Fibroblast of the conjunctiva (primary cell): ENCODE measurements at regions not wholly inside any gene's neighbourhood (a gene's known extent, or its start where the extent isn't known, plus 50 kb on each side); places are given as distances from the start of the nearest gene placed in this dataset.
"Not testable (repeated sequence)": the region's sequence is repeated elsewhere in the genome, so short reads cannot be mapped to it uniquely, and the experiment has no call there.

Experiments
- DNase-seq: peaks from one replicate; pipeline ENCODE4 v3.0.0-alpha.2; 2010; ENCODE audit warnings: low read depth

GRCh38 chr4:4045823-4046222 is 180.9 kb downstream of the OTOP1 start:
- DNase-seq, result not testable (repeated sequence)

DNA sequence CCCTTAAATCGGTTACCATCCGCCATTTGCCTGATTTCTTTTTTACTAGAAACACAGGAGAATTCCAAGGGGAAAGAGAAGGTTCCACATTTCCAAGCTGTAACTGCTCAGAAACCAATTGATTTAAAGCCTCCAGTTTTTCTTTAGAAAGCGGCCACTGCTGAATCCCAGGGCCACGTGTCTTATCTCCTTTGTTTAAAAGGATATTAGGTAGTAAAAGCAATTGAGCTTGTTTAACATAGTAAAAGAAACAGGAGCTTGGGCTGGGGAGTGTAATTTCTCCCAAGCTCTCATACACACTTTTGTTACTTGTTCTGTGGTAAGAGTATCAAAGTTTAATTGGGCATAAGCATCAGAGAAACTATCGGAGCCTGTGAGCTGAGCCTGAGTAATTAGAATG is 180.0 kb downstream of the OTOP1 start:
- not testable (repeated sequence) for DNase-seq

GRCh38 chr4:4047202-4047601 is 179.5 kb downstream of the OTOP1 start:
- not testable (repeated sequence) for DNase-seq

DNA sequence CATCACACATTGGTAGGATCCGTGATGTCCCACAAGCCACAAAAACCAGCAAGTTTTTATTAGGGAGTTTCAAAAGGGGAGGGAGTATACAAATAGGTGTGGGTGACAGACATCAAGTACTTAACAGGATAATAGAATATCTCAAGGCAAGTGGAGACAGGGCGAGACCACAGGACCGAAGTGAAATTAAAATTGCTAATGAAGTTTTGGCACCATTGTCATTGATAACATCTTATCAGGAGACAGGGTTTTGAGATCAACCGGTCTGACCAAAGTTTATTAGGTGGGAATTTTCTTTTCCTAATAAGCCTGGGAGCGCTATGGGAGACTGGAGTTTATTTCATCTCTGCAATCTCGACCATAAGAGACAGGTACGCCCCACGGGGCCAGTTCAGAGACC is 178.5 kb downstream of the OTOP1 start:
- not testable (repeated sequence) for DNase-seq

DNA sequence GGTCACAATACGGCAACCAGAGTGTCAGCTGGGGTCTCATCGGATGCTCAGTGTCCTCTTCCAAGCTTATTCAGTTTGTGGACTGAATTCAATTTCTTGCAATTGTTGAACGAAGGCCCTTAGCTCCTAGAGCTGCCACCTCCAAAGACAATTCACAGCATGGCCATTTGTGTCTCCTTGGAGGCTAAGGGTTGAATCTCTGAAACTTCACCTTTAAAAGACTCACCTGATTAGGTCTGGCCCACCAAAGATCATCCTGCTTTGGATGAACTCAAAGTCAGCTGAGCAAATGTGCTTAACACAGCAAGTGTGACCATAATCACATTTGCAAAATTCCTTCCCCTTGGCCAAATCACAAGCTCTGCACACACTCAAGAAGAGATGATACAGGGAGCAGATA is 175.9 kb downstream of the OTOP1 start:
- not testable (repeated sequence) for DNase-seq

DNA sequence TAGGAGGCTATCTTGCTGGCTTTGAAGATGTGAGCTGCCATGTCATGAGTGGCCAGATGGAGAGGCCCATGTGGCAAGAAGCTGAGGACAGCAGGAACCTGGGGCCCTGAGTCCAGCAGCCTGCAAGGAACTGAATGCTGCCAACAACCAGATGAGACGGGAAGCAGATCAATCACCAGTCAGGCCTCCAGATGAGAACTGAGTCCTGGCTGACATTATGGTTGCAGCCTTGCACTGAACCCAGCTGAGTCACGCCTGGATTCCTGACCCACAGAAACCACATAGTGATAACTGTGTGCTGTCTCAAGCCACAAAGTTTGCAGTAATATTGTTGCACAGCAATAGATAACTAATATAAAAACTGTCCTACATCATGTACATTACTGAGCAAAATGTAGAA is 173.8 kb downstream of the OTOP1 start:
- DNase-seq, result not testable (repeated sequence)

- DNase-seq, result not testable (repeated sequence)
Measured at GRCh38 chr4:4057226-4057625, 169.5 kb downstream of the OTOP1 start.

DNA sequence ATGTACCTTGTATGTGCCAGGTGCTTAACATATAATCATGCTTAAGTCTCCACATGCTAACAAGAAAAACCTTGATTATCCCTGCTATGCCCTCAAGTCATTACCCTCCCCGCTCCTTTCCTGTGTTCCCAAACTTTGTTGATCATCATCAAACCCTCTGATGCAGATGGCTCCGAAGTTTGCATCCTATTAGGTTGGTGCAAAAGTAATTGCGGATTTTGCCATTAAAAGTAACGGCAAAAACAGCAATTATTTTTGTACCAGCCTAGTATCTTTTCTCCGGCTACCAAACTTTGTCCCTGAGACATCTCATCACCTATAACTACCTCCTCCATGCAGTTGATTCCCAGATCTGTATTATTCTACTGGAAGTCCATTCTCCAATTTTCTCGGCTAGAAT is 142.6 kb downstream of the OTOP1 start:
- DNase-seq, result not testable (repeated sequence)

- not testable (repeated sequence) for DNase-seq
Measured at GRCh38 chr4:4089716-4090419, 136.9 kb downstream of the OTOP1 start.

DNA sequence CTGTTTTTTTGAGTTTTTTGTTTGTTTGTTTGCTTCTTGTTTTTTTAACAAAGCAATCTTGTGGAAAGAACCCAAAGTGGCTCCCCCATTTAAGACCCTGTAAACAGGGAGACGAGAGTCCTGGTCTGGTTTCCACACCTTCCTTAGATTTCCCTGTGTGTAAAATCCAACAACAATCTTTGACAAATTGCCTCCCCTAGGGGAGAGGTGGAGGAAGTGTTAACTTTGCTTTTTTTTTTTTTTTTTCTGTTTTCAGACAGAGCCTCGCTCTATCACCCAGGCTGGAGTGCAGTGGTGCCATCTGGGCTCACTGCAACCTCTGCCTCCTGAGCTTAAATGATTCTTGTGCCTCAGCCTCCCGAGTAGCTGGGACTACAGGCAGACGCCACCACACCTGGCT is 136.0 kb downstream of the OTOP1 start:
- DNase-seq, result not testable (repeated sequence)

GRCh38 chr4:4092159-4092558 is 134.6 kb downstream of the OTOP1 start:
- not testable (repeated sequence) for DNase-seq

DNA sequence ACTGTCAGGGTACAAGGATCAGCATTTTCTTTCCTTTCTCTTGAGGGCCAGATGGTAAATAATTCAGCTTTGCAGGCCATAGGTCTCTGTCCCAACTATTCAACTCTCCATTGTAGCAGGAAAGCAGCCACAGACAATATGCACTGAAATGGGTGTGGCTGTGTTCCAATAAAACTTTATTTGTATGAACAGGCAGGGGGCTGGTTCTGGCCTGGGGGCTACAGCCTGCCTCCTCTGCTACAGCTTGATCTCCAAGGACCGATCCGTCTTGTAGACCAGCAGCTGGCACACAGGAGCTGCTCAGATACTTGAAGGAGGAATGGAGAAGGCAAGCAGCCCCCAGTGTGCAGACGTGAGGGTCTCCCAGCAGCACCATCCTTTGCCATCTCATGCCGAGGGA is 127.1 kb downstream of the OTOP1 start:
- DNase-seq, result not testable (repeated sequence)

GRCh38 chr4:4106923-4107322 is 119.8 kb downstream of the OTOP1 start:
- not testable (repeated sequence) for DNase-seq

GRCh38 chr4:4107411-4108107 is 119.2 kb downstream of the OTOP1 start:
- not testable (repeated sequence) for DNase-seq

DNA sequence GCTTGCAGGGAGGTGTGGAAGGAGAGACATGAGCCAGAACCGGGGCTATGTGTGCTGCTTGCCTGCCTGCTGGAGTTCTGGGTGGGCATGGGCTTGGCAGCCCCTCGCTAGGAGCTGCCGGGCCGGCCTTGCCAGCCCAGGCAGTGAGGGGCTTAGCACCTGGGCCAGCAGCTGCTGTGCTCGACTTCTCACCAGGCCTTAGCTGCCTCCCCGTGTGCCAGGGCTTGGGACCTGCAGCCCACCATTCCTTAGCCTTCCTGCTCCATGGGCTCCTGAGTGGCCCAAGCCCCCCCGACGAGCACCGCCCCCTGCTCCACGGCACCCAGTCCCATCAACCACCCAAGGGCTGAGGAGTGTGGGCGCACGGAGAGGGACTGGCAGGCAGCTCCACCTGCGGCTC is 111.3 kb downstream of the OTOP1 start:
- DNase-seq, result not testable (repeated sequence)

DNA sequence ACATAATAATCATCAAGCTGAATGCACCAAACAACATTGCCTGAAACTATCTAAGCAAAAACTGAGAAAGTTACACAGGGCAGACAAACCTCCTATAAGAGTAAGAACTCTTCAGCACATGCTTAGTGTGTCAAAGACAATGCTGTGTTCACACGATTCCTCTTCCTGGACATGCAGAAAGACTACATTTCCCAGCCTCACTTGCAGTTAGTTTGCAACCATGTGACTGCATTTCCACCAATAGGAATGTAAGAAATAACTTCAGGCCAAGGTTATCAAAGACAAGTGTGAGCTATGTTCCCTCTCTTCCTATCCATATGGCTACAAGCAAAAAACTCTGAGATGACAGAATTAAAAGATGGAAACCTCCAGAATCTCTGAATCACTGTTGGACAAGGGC is 109.8 kb downstream of the OTOP1 start:
- not testable (repeated sequence) for DNase-seq

DNA sequence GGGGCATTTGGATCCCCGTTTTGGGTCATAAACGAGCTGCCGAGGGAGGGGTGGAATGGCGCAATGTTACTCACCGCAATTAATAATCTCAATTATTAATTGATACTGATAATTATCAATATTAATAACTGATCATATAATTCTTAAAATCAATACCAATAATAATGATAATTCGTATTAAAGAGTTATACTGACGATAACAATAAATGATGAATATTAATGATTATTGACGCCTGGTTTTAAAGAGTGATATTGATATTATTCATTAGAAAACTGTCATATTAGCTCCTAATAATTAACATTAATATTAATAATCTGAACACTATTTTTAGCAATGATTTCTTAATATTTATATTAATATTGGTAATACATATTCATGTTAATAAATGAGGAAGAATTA is 92.4 kb downstream of the OTOP1 start:
- DNase-seq, result not testable (repeated sequence)

- DNase-seq, result not testable (repeated sequence)
Measured at GRCh38 chr4:4136621-4137020, 90.1 kb downstream of the OTOP1 start.
